CD14-positive monocyte (primary cell): ENCODE measurements at regions not wholly inside any gene's neighbourhood (a gene's known extent, or its start where the extent isn't known, plus 50 kb on each side); places are given as distances from the start of the nearest gene placed in this dataset.

Source experiments
- DNase-seq, 3 donors: peaks; one replicate each; pipeline ENCODE4 v3.0.0-alpha.2; 2011 to 2022
- H2AFZ ChIP-seq: 2 replicates; pipeline ENCODE4 v1.6.0; 2012; ENCODE audit warnings: mild to moderate bottlenecking, low read depth, low read length, inconsistent platforms; ENCODE audit not compliant: insufficient read depth, poor library complexity, severe bottlenecking
- H3K27ac ChIP-seq, 2 donors: 1 replicate in 1 of 2; 2 replicates in 1 of 2; pipeline ENCODE4 v1.5.1; 2012 to 2013; ENCODE audit warnings: low read length in 2 of 2, control low read depth in 1 of 2, inconsistent platforms in 1 of 2, low read depth in 1 of 2, mild to moderate bottlenecking in 1 of 2
- H3K27me3 ChIP-seq, 2 donors: one replicate each; pipeline versions ENCODE4 v1.6.0 to v1.6.1; 2011 to 2013; ENCODE audit warnings: low read length in 2 of 2; ENCODE audit not compliant: control insufficient read depth in 2 of 2, insufficient read depth in 2 of 2
- H3K36me3 ChIP-seq, 2 donors: replicated peaks in 1 of 2; 1 replicate in 1 of 2; 2 replicates in 1 of 2; pipeline versions ENCODE4 v1.5.1 to v1.6.1; 2012 to 2013; ENCODE audit warnings: low read length in 2 of 2, control low read depth in 1 of 2, inconsistent platforms in 1 of 2, mild to moderate bottlenecking in 1 of 2; ENCODE audit not compliant: insufficient read depth in 2 of 2, control insufficient read depth in 1 of 2
- H3K4me1 ChIP-seq, 2 donors: 1 replicate in 1 of 2; 2 replicates in 1 of 2; pipeline versions ENCODE4 v1.5.1 to v1.6.1; 2012 to 2013; ENCODE audit warnings: low read length in 2 of 2, control low read depth in 1 of 2, inconsistent platforms in 1 of 2, mild to moderate bottlenecking in 1 of 2, moderate library complexity in 1 of 2; ENCODE audit not compliant: insufficient read depth in 2 of 2, control insufficient read depth in 1 of 2
- H3K4me2 ChIP-seq: replicated peaks from 2 replicates; pipeline ENCODE3; 2012; ENCODE audit warnings: low read length, moderate library complexity, mild to moderate bottlenecking; ENCODE audit not compliant: poor library complexity, severe bottlenecking; ENCODE audit errors: extremely low read depth
- H3K4me3 ChIP-seq, 3 experiments: fragments of 200-600 bp in 1 of 3; sonication (generic) in 1 of 3; replicated peaks in 1 of 3; 1 replicate in 2 of 3; 2 replicates in 1 of 3; pipeline ENCODE4 v1.5.1; 2011 to 2013; ENCODE audit warnings: low read length in 3 of 3, mild to moderate bottlenecking in 3 of 3, control low read depth in 2 of 3, low read depth in 2 of 3, inconsistent platforms in 1 of 3, moderate library complexity in 1 of 3
- H3K79me2 ChIP-seq: 2 replicates; pipeline ENCODE4 v1.6.0; 2012; ENCODE audit warnings: mild to moderate bottlenecking, control low read depth, inconsistent platforms, low read length, moderate library complexity; ENCODE audit not compliant: insufficient read depth
- H3K9ac ChIP-seq: 2 replicates; pipeline ENCODE4 v1.6.0; 2017; ENCODE audit warnings: low read length, mild to moderate bottlenecking; ENCODE audit not compliant: insufficient read depth, poor library complexity, severe bottlenecking
- H3K9me3 ChIP-seq, 2 donors: replicated peaks in 1 of 2; 1 replicate in 1 of 2; 2 replicates in 1 of 2; pipeline versions ENCODE4 v1.5.1 to v1.6.1; 2012 to 2013; ENCODE audit warnings: low read length in 2 of 2, control low read depth in 1 of 2; ENCODE audit not compliant: control insufficient read depth in 1 of 2, insufficient read depth in 1 of 2
- H4K20me1 ChIP-seq: 2 replicates; pipeline ENCODE4 v1.6.0; 2012; ENCODE audit warnings: mild to moderate bottlenecking, low read length, control low read depth, moderate library complexity; ENCODE audit not compliant: insufficient read depth
- H3K27ac Mint-ChIP-seq, 7 donors: one replicate each; pipeline ENCODE4 v1.8.0; 2020; ENCODE audit warnings: mild to moderate bottlenecking in 7 of 7, mixed read lengths in 7 of 7, moderate library complexity in 6 of 7, inconsistent platforms in 2 of 7
- H3K27me3 Mint-ChIP-seq, 3 donors: one replicate each; pipeline ENCODE4 v1.8.0; 2021 to 2022; ENCODE audit warnings: low read depth in 3 of 3, mild to moderate bottlenecking in 3 of 3, mixed read lengths in 3 of 3, moderate library complexity in 3 of 3, inconsistent platforms in 1 of 3
- H3K36me3 Mint-ChIP-seq, 2 donors: one replicate each; pipeline ENCODE4 v1.8.0; 2020; ENCODE audit warnings: mixed read lengths in 2 of 2, inconsistent platforms in 1 of 2, mild to moderate bottlenecking in 1 of 2
- H3K4me1 Mint-ChIP-seq: one replicate; pipeline ENCODE4 v1.8.0; 2020; ENCODE audit warnings: mild to moderate bottlenecking, mixed read lengths
- H3K4me3 Mint-ChIP-seq, 2 donors: one replicate each; pipeline ENCODE4 v1.8.0; 2020; ENCODE audit warnings: mild to moderate bottlenecking in 2 of 2, mixed read lengths in 2 of 2, moderate library complexity in 1 of 2
- H3K9me3 Mint-ChIP-seq, 7 donors: one replicate each; pipeline ENCODE4 v1.8.0; 2020 to 2022; ENCODE audit warnings: mixed read lengths in 7 of 7, mild to moderate bottlenecking in 6 of 7, moderate library complexity in 6 of 7, inconsistent platforms in 2 of 7
- CTCF ChIP-seq: fragments of 200-600 bp; IDR thresholded peaks from one replicate; pipeline ENCODE4 v1.8.0; 2022; ENCODE audit warnings: antibody characterized with exemption, mild to moderate bottlenecking
- WGBS: methylation state at CpG from one replicate; pipeline ENCODE4 v1.1.5; 2013; ENCODE audit warnings: missing lambda C conversion rate; ENCODE audit not compliant: insufficient coverage; 5-methylcytosine and 5-hydroxymethylcytosine counted together
- intact Hi-C, 2 donors: fragments of 100-400 bp; cut with micrococcal nuclease; formaldehyde crosslinking; loops; one replicate each; pipeline versions ENCODE4 v1.15.0 to v1.15.1; 2023

- no peak for TF ChIP-seq CTCF
- WGBS = 96% methylated on average over 3 of the region's 5 CpGs
- Mint-ChIP-seq H3K36me3 (peaks cover 0 to 2% of the 10 kb centered on the region in 2 donors), H3K9me3 (peaks cover 0 to 12% (median 8%) of the 10 kb centered on the region in 7 donors), H3K4me1 (peaks cover 30% of the 10 kb centered on the region), H3K27me3 (peaks cover 0 to under 1% (median 0%) of the 10 kb centered on the region in 3 donors), H3K27ac (peak overlapping the region in 3 of 7 donors; percentile 19 to 66 (median 28)), H3K4me3 (no peak overlapping the region)
- Histone ChIP-seq H3K9ac (no peak overlapping the region), H3K4me2 (no peak overlapping the region), H3K4me1 (peaks cover 30 to 32% of the 10 kb centered on the region in 2 donors), H4K20me1 (no peaks in the 10 kb centered on the region), H3K79me2 (no peaks in the 10 kb centered on the region), H2AFZ (no peak overlapping the region), H3K27ac (no peak overlapping the region), H3K27me3 (no peaks in the 10 kb centered on the region), H3K36me3 (no peaks in the 10 kb centered on the region), H3K9me3 (peaks cover 0 to 7% of the 10 kb centered on the region in 2 donors), H3K4me3 (no peak overlapping the region)
- no peak for DNase-seq
- intact Hi-C loops = no loop called here
Observed at GRCh38 chr11:109973486-109973885, 119.7 kb upstream of the ZC3H12C start.

- H3K9ac ChIP-seq = no peak overlapping the region
- no peak overlapping the region for H3K4me3 Mint-ChIP-seq
- peaks cover 0 to 9% (median 4%) of the 10 kb centered on the region in 7 donors for H3K9me3 Mint-ChIP-seq
- peaks cover 0 to 7% of the 10 kb centered on the region in 2 donors for H3K9me3 ChIP-seq
- 100% methylated on average over 2 of the region's 3 CpGs for WGBS
- no peak overlapping the region for H3K4me2 ChIP-seq
- no peaks in the 10 kb centered on the region for H3K27me3 Mint-ChIP-seq
- peak overlapping the region in 1 of 7 donors; percentile 39 for H3K27ac Mint-ChIP-seq
- H3K27me3 ChIP-seq = no peaks in the 10 kb centered on the region
- intact Hi-C loops = no loop called here
- no peak for TF ChIP-seq CTCF
- H3K4me1 Mint-ChIP-seq = peaks cover 30% of the 10 kb centered on the region
- H3K79me2 ChIP-seq = no peaks in the 10 kb centered on the region
- DNase-seq = no peak
- no peak overlapping the region for H3K4me3 ChIP-seq
- H3K36me3 ChIP-seq = no peaks in the 10 kb centered on the region
- H3K36me3 Mint-ChIP-seq = peaks cover 0 to 2% of the 10 kb centered on the region in 2 donors
- peaks cover 30 to 32% of the 10 kb centered on the region in 2 donors for H3K4me1 ChIP-seq
- H4K20me1 ChIP-seq = no peaks in the 10 kb centered on the region
- H2AFZ ChIP-seq = no peak overlapping the region
- H3K27ac ChIP-seq = no peak overlapping the region
Observed at GRCh38 chr11:109974523-109974922, 118.7 kb upstream of the ZC3H12C start.
